ENCODE measurements at regions not wholly inside any gene's neighbourhood (a gene's known extent, or its start where the extent isn't known, plus 50 kb on each side); places are given as distances from the start of the nearest gene placed in this dataset.

GRCh38 chr7:10657201-10657600, 316.5 kb upstream of the PHF14 start:
- TF ChIP-seq CTCF (IDR thresholded peaks at IDR 0.05) (no peak), POLR2A (IDR thresholded peaks at IDR 0.05) (no peak)

Data from upper lobe of left lung (tissue), 4 donors.